ENCODE measurements at regions not wholly inside any gene's neighbourhood (a gene's known extent, or its start where the extent isn't known, plus 50 kb on each side); places are given as distances from the start of the nearest gene placed in this dataset.

- TF ChIP-seq CTCF (IDR thresholded peaks at IDR 0.05) (no peak), POLR2A (IDR thresholded peaks at IDR 0.05) (no peak)
Measured at GRCh38 chr6:71091167-71091566, 134.3 kb upstream of the B3GAT2 start.

Measured in lower leg skin (tissue), 3 donors.